GM12872 (cell line): ENCODE measurements at regions not wholly inside any gene's neighbourhood (a gene's known extent, or its start where the extent isn't known, plus 50 kb on each side); places are given as distances from the start of the nearest gene placed in this dataset.

ENCODE experiments used
- TF ChIP-seq, protein P1 (sequence below): IDR thresholded peaks from 3 replicates; pipeline ENCODE4 v1.5.1; 2011; ENCODE audit warnings: low read depth, mild to moderate bottlenecking, low read length, moderate library complexity; ENCODE audit not compliant: insufficient read depth

DNA sequence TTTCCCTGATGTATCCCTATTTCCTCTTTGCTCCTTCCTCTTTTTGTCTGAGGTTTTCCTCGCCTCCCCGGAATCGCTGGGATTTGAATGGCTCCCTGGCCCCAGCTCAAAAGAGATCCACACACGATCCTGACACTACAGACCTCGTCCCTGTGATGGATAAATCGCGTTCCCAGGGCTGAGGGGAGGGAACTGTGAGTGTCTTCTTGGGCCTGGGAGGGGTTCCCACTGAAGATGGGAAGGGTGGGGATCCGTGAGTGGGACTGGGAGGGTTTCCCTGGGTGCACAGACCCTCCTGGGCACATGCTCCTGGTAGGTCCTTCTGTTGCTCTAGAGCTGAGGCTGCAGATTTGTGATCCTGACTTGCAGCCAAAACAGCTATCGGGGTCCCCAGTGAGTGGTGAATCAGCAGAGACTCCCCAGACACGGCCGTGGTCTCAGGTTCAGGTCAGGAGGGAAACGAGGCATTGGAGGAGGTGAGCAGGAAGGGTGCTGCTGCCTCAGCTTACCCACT, 591.0 kb downstream of the PTPRU start:
- TF ChIP-seq, protein P1, sequence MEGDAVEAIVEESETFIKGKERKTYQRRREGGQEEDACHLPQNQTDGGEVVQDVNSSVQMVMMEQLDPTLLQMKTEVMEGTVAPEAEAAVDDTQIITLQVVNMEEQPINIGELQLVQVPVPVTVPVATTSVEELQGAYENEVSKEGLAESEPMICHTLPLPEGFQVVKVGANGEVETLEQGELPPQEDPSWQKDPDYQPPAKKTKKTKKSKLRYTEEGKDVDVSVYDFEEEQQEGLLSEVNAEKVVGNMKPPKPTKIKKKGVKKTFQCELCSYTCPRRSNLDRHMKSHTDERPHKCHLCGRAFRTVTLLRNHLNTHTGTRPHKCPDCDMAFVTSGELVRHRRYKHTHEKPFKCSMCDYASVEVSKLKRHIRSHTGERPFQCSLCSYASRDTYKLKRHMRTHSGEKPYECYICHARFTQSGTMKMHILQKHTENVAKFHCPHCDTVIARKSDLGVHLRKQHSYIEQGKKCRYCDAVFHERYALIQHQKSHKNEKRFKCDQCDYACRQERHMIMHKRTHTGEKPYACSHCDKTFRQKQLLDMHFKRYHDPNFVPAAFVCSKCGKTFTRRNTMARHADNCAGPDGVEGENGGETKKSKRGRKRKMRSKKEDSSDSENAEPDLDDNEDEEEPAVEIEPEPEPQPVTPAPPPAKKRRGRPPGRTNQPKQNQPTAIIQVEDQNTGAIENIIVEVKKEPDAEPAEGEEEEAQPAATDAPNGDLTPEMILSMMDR, result no peak

DNA sequence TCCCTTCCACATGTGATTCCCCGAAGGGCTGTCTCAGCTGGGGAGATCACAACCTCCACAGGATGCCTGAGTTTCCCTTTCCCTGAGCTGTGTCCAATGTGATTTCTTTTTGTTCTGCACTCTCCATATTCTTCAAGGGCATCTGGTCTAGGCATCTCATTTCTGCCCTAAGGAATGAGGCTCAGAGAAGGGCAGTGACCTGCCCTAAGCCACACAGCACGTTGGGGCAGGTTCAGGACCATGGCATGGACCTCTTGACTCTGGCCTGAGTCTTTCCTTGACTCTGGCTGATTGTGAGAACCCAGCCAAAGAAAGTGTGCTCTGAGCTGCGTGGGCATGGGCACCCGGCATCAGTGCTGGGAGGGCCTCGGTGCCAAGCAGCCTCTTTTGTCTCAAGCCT, 590.3 kb downstream of the PTPRU start:
- TF ChIP-seq, protein P1, result no peak

DNA sequence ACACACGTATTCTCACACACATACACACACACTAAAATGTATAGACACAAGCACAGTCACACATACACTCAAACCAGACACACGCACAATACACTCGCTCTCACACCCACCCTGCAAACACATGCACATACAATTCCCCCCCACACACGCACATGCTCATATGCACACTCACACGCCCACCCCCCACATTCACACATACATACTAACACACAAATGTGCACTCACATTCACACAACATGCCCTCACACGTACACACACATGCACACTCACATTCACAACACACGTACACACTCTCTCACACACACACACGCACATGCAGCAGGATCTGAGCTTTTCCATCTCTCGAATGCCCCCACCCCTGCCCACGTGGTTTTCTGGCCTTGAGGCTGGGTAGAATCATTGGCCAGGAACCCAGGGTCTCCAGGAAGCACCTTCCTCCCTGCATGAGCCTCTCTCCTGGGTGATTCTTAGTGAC, 589.7 kb downstream of the PTPRU start:
- TF ChIP-seq, protein P1, result no peak

DNA sequence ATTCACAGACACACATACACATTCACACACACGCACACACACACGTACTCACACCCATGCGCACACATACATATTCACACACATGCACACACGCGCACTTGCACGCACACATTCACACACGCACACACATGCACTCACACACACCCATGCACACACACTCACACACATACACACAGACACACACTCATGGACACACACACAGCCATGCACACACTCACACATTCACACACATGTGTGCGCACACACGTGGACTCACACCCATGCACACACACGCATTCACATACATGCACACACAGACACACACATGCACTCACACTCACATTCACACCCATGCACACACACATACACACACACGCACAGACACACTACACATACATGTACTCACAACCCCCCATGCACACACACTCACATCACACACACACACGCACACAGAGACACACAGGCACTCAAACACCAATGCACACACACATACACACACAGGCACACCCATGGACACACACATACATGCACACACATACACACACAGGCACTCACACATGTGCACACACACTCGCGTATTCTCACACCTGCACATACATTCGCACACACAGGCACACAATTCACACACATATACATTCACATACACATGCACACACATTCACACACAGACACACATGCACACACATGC, 589.1 kb downstream of the PTPRU start:
- TF ChIP-seq, protein P1, result no peak

DNA sequence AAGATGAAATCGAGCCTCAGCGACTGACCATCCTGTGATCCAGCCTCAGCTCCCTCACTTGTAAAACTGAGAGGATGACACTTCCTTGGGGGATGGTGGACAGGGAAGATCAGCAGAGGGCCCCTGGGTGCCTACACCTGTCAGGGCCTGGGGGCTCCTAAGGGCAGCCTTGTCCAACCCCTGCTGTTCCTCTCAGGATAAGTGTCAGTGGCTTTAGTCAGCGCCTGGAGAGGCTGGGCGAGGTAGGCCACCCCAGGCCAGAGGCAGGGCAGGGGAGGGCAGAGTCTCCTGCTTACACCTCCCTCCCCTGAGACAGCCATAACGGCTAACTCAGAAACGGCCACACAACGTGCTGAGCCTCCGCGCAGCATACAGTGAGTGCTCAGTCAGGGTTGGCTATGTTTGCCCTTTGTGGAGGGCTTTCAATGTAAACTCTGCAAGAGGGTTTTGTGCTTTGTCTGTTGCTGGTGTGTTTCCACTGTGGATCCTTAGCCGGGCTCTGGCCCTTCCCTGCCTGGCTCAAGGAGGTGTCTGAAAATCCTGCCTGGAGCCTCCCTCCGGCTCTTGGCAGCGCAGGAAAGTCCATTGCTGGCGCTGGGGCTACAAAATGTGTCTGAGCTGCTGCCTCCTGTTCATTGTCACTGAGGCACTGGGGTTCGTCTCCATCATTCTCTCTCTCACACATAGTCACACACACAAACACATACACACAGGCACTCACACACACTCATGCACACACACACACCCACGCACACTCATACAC, 588.4 kb downstream of the PTPRU start:
- TF ChIP-seq, protein P1, result no peak

DNA sequence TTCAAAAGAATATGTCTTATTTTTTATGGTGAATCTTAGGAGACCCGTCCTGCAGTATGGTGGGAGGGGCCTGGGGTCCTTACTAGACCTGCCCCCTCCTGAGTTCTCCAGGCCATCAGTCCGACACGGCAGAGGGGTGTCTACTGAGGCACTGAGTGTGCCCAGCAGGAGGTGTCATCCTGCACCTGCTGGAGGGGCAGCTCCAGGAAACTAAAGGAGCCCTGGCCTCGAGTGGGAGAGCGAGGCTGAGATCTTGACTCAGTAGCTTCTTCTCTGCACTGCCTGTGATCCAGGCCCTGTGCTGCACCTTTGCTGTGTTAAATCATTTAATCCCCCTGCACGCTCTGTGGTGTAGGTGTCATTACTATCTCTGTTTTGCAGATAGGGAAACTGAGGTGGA, 587.7 kb downstream of the PTPRU start:
- TF ChIP-seq, protein P1, result no peak

DNA sequence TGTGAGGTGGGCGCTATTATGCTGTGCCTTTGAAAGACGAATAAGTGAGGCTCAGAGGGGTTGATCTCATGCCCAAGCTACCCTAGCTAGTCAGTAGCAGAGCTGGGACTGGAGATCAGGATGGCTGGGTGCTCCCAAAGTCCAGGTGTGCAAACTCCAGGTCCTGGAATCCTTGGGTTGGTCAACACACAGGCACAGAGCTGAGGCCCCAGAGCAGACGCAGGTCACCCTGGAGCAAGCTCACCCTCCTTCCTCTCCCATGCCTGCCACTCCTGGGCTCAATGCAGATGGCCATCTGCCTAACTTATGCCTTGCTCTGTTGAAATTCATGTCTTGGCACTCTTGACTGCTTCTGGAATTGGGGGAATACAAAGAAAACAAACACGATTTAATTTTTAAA, 587.2 kb downstream of the PTPRU start:
- TF ChIP-seq, protein P1, result no peak
